K562 (cell line): ENCODE measurements at regions not wholly inside any gene's neighbourhood (a gene's known extent, or its start where the extent isn't known, plus 50 kb on each side); places are given as distances from the start of the nearest gene placed in this dataset.

Experiments
- ATAC-seq: fragments of 200-7000 bp; cut with Tn5 transposase; 3 replicates; pipeline ENCODE4 v1.9.1; 2020; ENCODE audit warnings: moderate library complexity
- BruUV-seq: library from RNA; stranded (reverse); fragments of 400-500 nt; replicated peaks from 2 replicates; lab custom pipeline; 2021; lab: Mats Ljungman, UMichigan
- CTCF ChIA-PET: fragments of 300-600 bp; formaldehyde crosslinking; extraction: SDS; loops from one replicate; lab custom pipeline; 2021; ENCODE audit warnings: low intra/inter-chr PET ratio; lab: Yijun Ruan, JAX
- POLR2A ChIA-PET: fragments of 300-600, 350-650 bp; sonication (Branson Sonifier 250); formaldehyde crosslinking; extraction: SDS; loops from one replicate; lab custom pipeline; 2021; ENCODE audit warnings: antibody characterized with exemption, inconsistent platforms; lab: Yijun Ruan, JAX
- DNase-seq, 4 experiments: peaks; one replicate each; pipeline versions ENCODE4 v3.0.0 to v3.0.0-alpha.2; 2011 to 2018; ENCODE audit warnings: low spot score in 3 of 4, mixed read lengths in 3 of 4; ENCODE audit errors: extremely low read depth in 1 of 4
- FAIRE-seq: peaks from 2 replicates; lab custom pipeline; 2011; peaks lifted over from hg19 to GRCh38; lab: Jason Lieb, UNC
- H2AFZ ChIP-seq: 2 replicates; pipeline ENCODE4 v1.6.0; 2011; ENCODE audit warnings: low read depth, low read length, control low read depth, inconsistent platforms
- H3K27ac ChIP-seq: fragments of 200-600 bp; 3 replicates; pipeline ENCODE4 v1.8.0; 2011; ENCODE audit warnings: low read depth, mild to moderate bottlenecking, control low read depth, inconsistent platforms, low read length, moderate library complexity, mixed read lengths; ENCODE audit errors: extremely low read depth
- H3K27me3 ChIP-seq, 2 experiments: fragments of 300-600 bp in 1 of 2; 2 replicates in 1 of 2; 3 replicates in 1 of 2; pipeline versions ENCODE4 v1.6.0 to v1.8.0; 2011; ENCODE audit warnings: inconsistent platforms in 2 of 2, low read length in 2 of 2, mild to moderate bottlenecking in 1 of 2, mixed read lengths in 1 of 2, moderate library complexity in 1 of 2; ENCODE audit not compliant: control insufficient read depth in 2 of 2, insufficient read depth in 2 of 2
- H3K36me3 ChIP-seq: fragments of 300-600 bp; 3 replicates; pipeline ENCODE4 v1.8.0; 2011; ENCODE audit warnings: mild to moderate bottlenecking, low read length, inconsistent platforms; ENCODE audit not compliant: control insufficient read depth, insufficient read depth
- H3K4me1 ChIP-seq, 2 experiments: fragments of 200-600 bp in 1 of 2; replicated peaks in 1 of 2; 2 replicates in 1 of 2; 3 replicates in 1 of 2; pipeline versions ENCODE4 v1.5.1 to v1.8.0; 2011; ENCODE audit warnings: inconsistent platforms in 2 of 2, low read length in 2 of 2, mild to moderate bottlenecking in 1 of 2, mixed read lengths in 1 of 2, moderate library complexity in 1 of 2; ENCODE audit not compliant: control insufficient read depth in 2 of 2, insufficient read depth in 2 of 2
- H3K4me2 ChIP-seq: 2 replicates; pipeline ENCODE4 v1.6.1; 2011; ENCODE audit warnings: low read length, control low read depth, inconsistent platforms, mixed read lengths; ENCODE audit not compliant: insufficient read depth
- H3K4me3 ChIP-seq: fragments of 200-600 bp; sonication (generic), shearing (Covaris generic); 2 replicates; pipeline ENCODE4 v1.5.1; 2016; ENCODE audit warnings: control low read depth, inconsistent platforms
- H3K79me2 ChIP-seq: fragments of 200-600 bp; 3 replicates; pipeline ENCODE4 v1.8.0; 2011; ENCODE audit warnings: low read length, inconsistent platforms; ENCODE audit not compliant: control insufficient read depth, insufficient read depth
- H3K9ac ChIP-seq, 2 experiments: 2 replicates each; pipeline versions ENCODE4 v1.6.0 to v1.6.1; 2011; ENCODE audit warnings: low read depth in 2 of 2, low read length in 2 of 2, control low read depth in 1 of 2, inconsistent platforms in 1 of 2, mild to moderate bottlenecking in 1 of 2, mixed read lengths in 1 of 2; ENCODE audit not compliant: insufficient read depth in 1 of 2
- H3K9me1 ChIP-seq: one replicate; pipeline ENCODE4 v1.6.0; 2011; ENCODE audit warnings: inconsistent platforms, mild to moderate bottlenecking, low read length, moderate library complexity; ENCODE audit not compliant: control insufficient read depth, insufficient read depth
- H3K9me3 ChIP-seq: replicated peaks from 2 replicates; pipeline ENCODE4 v1.5.1; 2011; ENCODE audit warnings: low read depth, low read length, inconsistent platforms; ENCODE audit not compliant: control insufficient read depth, insufficient read depth
- H4K20me1 ChIP-seq: replicated peaks from 2 replicates; pipeline ENCODE4 v1.6.1; 2011; ENCODE audit warnings: low read length, inconsistent platforms, mixed read lengths; ENCODE audit not compliant: control insufficient read depth, insufficient read depth
- ATF4 ChIP-seq: fragments of 450-650 bp; formaldehyde crosslinking; IDR thresholded peaks from 2 replicates; pipeline ENCODE4 v1.4.0; 2022; ENCODE audit warnings: mild to moderate bottlenecking, moderate library complexity
- CAMTA2 ChIP-seq: fragments of 250-450 bp; sonication (Bioruptor Pico); conservative IDR thresholded peaks from 2 replicates; pipeline ENCODE4 v1.5.1; 2022
- COPS2 ChIP-seq: fragments of 450-650 bp; conservative IDR thresholded peaks from 2 replicates; pipeline ENCODE4 v1.6.1; 2016; ENCODE audit warnings: mild to moderate bottlenecking, moderate library complexity
- E2F3 ChIP-seq: fragments of 250-450 bp; sonication (Bioruptor Pico); IDR thresholded peaks from 2 replicates; pipeline ENCODE4 v1.4.0; 2020; ENCODE audit warnings: mild to moderate bottlenecking
- EP300 ChIP-seq: IDR thresholded peaks from 2 replicates; pipeline ENCODE4 v1.6.1; 2012; ENCODE audit warnings: low read length, improper control_type of control experiment
- HDGF ChIP-seq: fragments of 450-650 bp; IDR thresholded peaks from 2 replicates; pipeline ENCODE4 v1.6.1; 2016
- MED1 ChIP-seq: sonication (generic); formaldehyde crosslinking; IDR thresholded peaks from 2 replicates; pipeline ENCODE4 v1.8.1; 2023; ENCODE audit warnings: missing genetic modification reagents, borderline replicate concordance
- MEF2D ChIP-seq: conservative IDR thresholded peaks from 2 replicates; pipeline ENCODE4 v1.6.1; 2016; ENCODE audit warnings: low read depth, missing genetic modification characterization, missing compliant biosample characterization
- MIER1 ChIP-seq: fragments of 450-650 bp; IDR thresholded peaks from 2 replicates; pipeline ENCODE4 v1.6.1; 2016; ENCODE audit warnings: antibody characterized with exemption, mild to moderate bottlenecking, low read depth
- PML ChIP-seq: IDR thresholded peaks from 2 replicates; pipeline ENCODE4 v1.6.1; 2012; ENCODE audit warnings: low read length, inconsistent platforms
- PRMT5 ChIP-seq: sonication (generic); formaldehyde crosslinking; IDR thresholded peaks from 2 replicates; pipeline ENCODE4 v1.5.0; 2020; ENCODE audit warnings: missing genetic modification reagents
- RAD21 ChIP-seq, 2 experiments: fragments of 250-450 bp in 1 of 2; fragments of 450-650 bp in 1 of 2; sonication (Bioruptor Pico) in 1 of 2; formaldehyde crosslinking in 1 of 2; IDR thresholded peaks in 1 of 2; conservative IDR thresholded peaks in 1 of 2; 2 replicates each; pipeline versions ENCODE4 v1.4.0 to v1.8.0; 2020 to 2022; ENCODE audit warnings: mild to moderate bottlenecking in 2 of 2, moderate library complexity in 1 of 2
- SLC30A9 ChIP-seq: fragments of 250-450 bp; sonication (Bioruptor Pico); IDR thresholded peaks from 2 replicates; pipeline ENCODE4 v1.8.0; 2022; ENCODE audit warnings: mild to moderate bottlenecking, moderate library complexity
- SREBF2 ChIP-seq: sonication (generic); formaldehyde crosslinking; IDR thresholded peaks from 2 replicates; pipeline ENCODE4 v1.4.0; 2020; ENCODE audit warnings: mild to moderate bottlenecking, missing genetic modification reagents
- U2AF2 ChIP-seq: fragments of 200-400 bp; formaldehyde crosslinking; optimal IDR thresholded peaks from 2 replicates; pipeline ENCODE3; 2017; ENCODE audit warnings: low read depth, mild to moderate bottlenecking, low read length
- YBX1 ChIP-seq: fragments of 450-650 bp; IDR thresholded peaks from 2 replicates; pipeline ENCODE4 v1.7.1; 2016; ENCODE audit warnings: mild to moderate bottlenecking
- ZNF165 ChIP-seq: fragments of 250-450 bp; sonication (Bioruptor Pico); IDR thresholded peaks from 2 replicates; pipeline ENCODE4 v1.4.0; 2020; ENCODE audit warnings: borderline replicate concordance
- ZNF239 ChIP-seq: fragments of 250-450 bp; sonication (Bioruptor Pico); IDR thresholded peaks from 2 replicates; pipeline ENCODE4 v1.4.0; 2020; ENCODE audit warnings: mild to moderate bottlenecking
- ZSCAN32 ChIP-seq: fragments of 450-650 bp; formaldehyde crosslinking; IDR thresholded peaks from 2 replicates; pipeline ENCODE4 v1.4.0; 2020; ENCODE audit warnings: mild to moderate bottlenecking, moderate library complexity
- WGBS: fragments of 100-300 bp; shearing (Covaris generic); methylation state at CpG from one replicate; pipeline ENCODE4 v1.1.6; 2016; ENCODE audit warnings: low coverage, mixed read lengths; ENCODE audit not compliant: insufficient coverage; ENCODE audit errors: missing lambda C conversion rate; 5-methylcytosine and 5-hydroxymethylcytosine counted together
- in situ Hi-C: fragments of 300-500 bp; cut with MboI; formaldehyde crosslinking; loops from 4 replicates; pipeline ENCODE4 v1.15.0; 2018; ENCODE audit warnings: inconsistent platforms, mixed read lengths
- intact Hi-C: fragments of 100-400 bp; cut with micrococcal nuclease; formaldehyde crosslinking; loops from 2 replicates; pipeline ENCODE4 v1.14.2; 2022

- no peak overlapping the region for H2AFZ ChIP-seq
- no peaks in the 10 kb centered on the region for H3K79me2 ChIP-seq
- BruUV-seq = no TSS peak
- H3K9me1 ChIP-seq = no peaks in the 10 kb centered on the region
- ChIA-PET POLR2A (no interaction called here), CTCF (no interaction called here)
- H3K36me3 ChIP-seq = no peaks in the 10 kb centered on the region
- H3K27me3 ChIP-seq = peaks cover 0 to 3% of the 10 kb centered on the region in 2 experiments; a peak in 1 of 5 replicates
- DNase-seq = no peak
- no peak overlapping the region for H3K4me2 ChIP-seq
- H4K20me1 ChIP-seq = no peaks in the 10 kb centered on the region
- no peak for TF ChIP-seq PRMT5 (CRISPR knock-in tag)
- in situ Hi-C loops = no loop called here
- no peaks in the 10 kb centered on the region for H3K4me1 ChIP-seq
- ATAC-seq = no peak
- H3K9ac ChIP-seq = no peak overlapping the region
- intact Hi-C loops = no loop called here
- H3K27ac ChIP-seq = no peak overlapping the region
- FAIRE-seq = no peak
- H3K9me3 ChIP-seq = no peaks in the 10 kb centered on the region
- 0% methylated on average over 2 of the region's 2 CpGs for WGBS
- no peak overlapping the region for H3K4me3 ChIP-seq
Measured at GRCh38 chr5:53378190-53378589, 102.2 kb upstream of the FST start.

GRCh38 chr5:53378590-53379247 is 101.7 kb upstream of the FST start:
- FAIRE-seq = no peak
- ChIA-PET POLR2A (no interaction called here), CTCF (no interaction called here)
- no peaks in the 10 kb centered on the region for H4K20me1 ChIP-seq
- no peak overlapping the region for H3K4me3 ChIP-seq
- no peaks in the 10 kb centered on the region for H3K9me1 ChIP-seq
- H2AFZ ChIP-seq = no peak overlapping the region
- H3K9ac ChIP-seq = no peak overlapping the region
- H3K27ac ChIP-seq = no peak overlapping the region
- H3K36me3 ChIP-seq = no peaks in the 10 kb centered on the region
- BruUV-seq = no TSS peak
- DNase-seq = no peak
- H3K27me3 ChIP-seq = peaks cover 0 to 3% of the 10 kb centered on the region in 2 experiments; a peak in 1 of 5 replicates
- WGBS = 4% methylated on average over 3 of the region's 3 CpGs
- H3K4me1 ChIP-seq = no peaks in the 10 kb centered on the region
- no peak overlapping the region for H3K4me2 ChIP-seq
- intact Hi-C loops = no loop called here
- ATAC-seq = no peak
- in situ Hi-C loops = no loop called here
- H3K79me2 ChIP-seq = no peaks in the 10 kb centered on the region
- no peaks in the 10 kb centered on the region for H3K9me3 ChIP-seq
- no peak for TF ChIP-seq MED1 (CRISPR knock-in tag)
- no peak for TF ChIP-seq ZNF239 (CRISPR knock-in tag)
- TF ChIP-seq YBX1 = no peak
- no peak for TF ChIP-seq MIER1
- no peak for TF ChIP-seq ZNF165
- TF ChIP-seq MEF2D = no peak
- no peak for TF ChIP-seq HDGF
- TF ChIP-seq EP300 = no peak
- no peak for TF ChIP-seq E2F3
- no peak for TF ChIP-seq COPS2
- no peak for TF ChIP-seq SREBF2 (CRISPR knock-in tag)
- no peak for TF ChIP-seq ZSCAN32
- TF ChIP-seq CAMTA2 (CRISPR knock-in tag) = no peak
- no peak for TF ChIP-seq PML
- TF ChIP-seq ATF4 = no peak
- no peak for TF ChIP-seq U2AF2
- TF ChIP-seq SLC30A9 = no peak
- no peak for TF ChIP-seq RAD21 (CRISPR knock-in tag; conservative IDR thresholded peaks at IDR 0.05 in 1 of 2, IDR thresholded peaks at IDR 0.05 in 1 of 2)
- TF ChIP-seq, all 486 proteins: peak for 0
